IPS-18a (cell line): ENCODE measurements at regions not wholly inside any gene's neighbourhood (a gene's known extent, or its start where the extent isn't known, plus 50 kb on each side); places are given as distances from the start of the nearest gene placed in this dataset.
"Not testable (repeated sequence)": the region's sequence is repeated elsewhere in the genome, so short reads cannot be mapped to it uniquely, and the experiment has no call there.

Source experiments
- H3K27ac ChIP-seq: one replicate; pipeline ENCODE4 v1.5.1; 2013; ENCODE audit warnings: low read length
- H3K27me3 ChIP-seq: one replicate; pipeline ENCODE4 v1.6.1; 2013; ENCODE audit warnings: mild to moderate bottlenecking, low read length; ENCODE audit not compliant: control insufficient read depth, insufficient read depth
- H3K36me3 ChIP-seq: one replicate; pipeline ENCODE4 v1.6.1; 2013; ENCODE audit warnings: low read depth, low read length; ENCODE audit not compliant: control insufficient read depth
- H3K4me1 ChIP-seq: one replicate; pipeline ENCODE4 v1.6.1; 2013; ENCODE audit warnings: low read depth, low read length; ENCODE audit not compliant: control insufficient read depth
- H3K4me3 ChIP-seq: one replicate; pipeline ENCODE4 v1.5.1; 2013; ENCODE audit warnings: low read length
- H3K9ac ChIP-seq: one replicate; pipeline ENCODE4 v1.6.1; 2013; ENCODE audit warnings: mild to moderate bottlenecking, low read length, moderate library complexity
- H3K9me3 ChIP-seq: one replicate; pipeline ENCODE4 v1.6.1; 2013; ENCODE audit warnings: low read depth, low read length; ENCODE audit not compliant: control insufficient read depth

GRCh38 chr22:10526079-10526478 is 5001.9 kb upstream of the OR11H1 start:
- H3K36me3 ChIP-seq, H3K9me3 ChIP-seq, H3K9ac ChIP-seq, H3K4me3 ChIP-seq, H3K27me3 ChIP-seq, H3K27ac ChIP-seq, H3K4me1 ChIP-seq: not testable (repeated sequence)

GRCh38 chr22:10531141-10531540 is 4996.9 kb upstream of the OR11H1 start:
- H3K9ac ChIP-seq, H3K4me1 ChIP-seq, H3K9me3 ChIP-seq, H3K27me3 ChIP-seq, H3K4me3 ChIP-seq, H3K27ac ChIP-seq, H3K36me3 ChIP-seq: not testable (repeated sequence)

GRCh38 chr22:10572531-10572930 is 4955.5 kb upstream of the OR11H1 start:
- not testable (repeated sequence) for H3K9ac ChIP-seq, H3K36me3 ChIP-seq, H3K4me3 ChIP-seq, H3K9me3 ChIP-seq, H3K27ac ChIP-seq, H3K4me1 ChIP-seq, H3K27me3 ChIP-seq

- H3K9me3 ChIP-seq, H3K9ac ChIP-seq, H3K36me3 ChIP-seq, H3K4me3 ChIP-seq, H3K4me1 ChIP-seq, H3K27me3 ChIP-seq, H3K27ac ChIP-seq: not testable (repeated sequence)
These were observed 4926.9 kb upstream of the OR11H1 start for GRCh38 chr22:10601071-10601470.

- H3K9me3 ChIP-seq, H3K27ac ChIP-seq, H3K4me3 ChIP-seq, H3K36me3 ChIP-seq, H3K27me3 ChIP-seq, H3K9ac ChIP-seq, H3K4me1 ChIP-seq: not testable (repeated sequence)
These were observed 4896.0 kb upstream of the OR11H1 start for GRCh38 chr22:10631961-10632360.

GRCh38 chr22:10635341-10635740 is 4892.7 kb upstream of the OR11H1 start:
- not testable (repeated sequence) for H3K27me3 ChIP-seq, H3K9ac ChIP-seq, H3K9me3 ChIP-seq, H3K4me3 ChIP-seq, H3K4me1 ChIP-seq, H3K36me3 ChIP-seq, H3K27ac ChIP-seq

GRCh38 chr22:10662818-10663217 is 4865.2 kb upstream of the OR11H1 start:
- H3K27me3 ChIP-seq, result not testable (repeated sequence)

GRCh38 chr22:10673065-10673464 is 4854.9 kb upstream of the OR11H1 start:
- not testable (repeated sequence) for H3K4me1 ChIP-seq, H3K36me3 ChIP-seq, H3K9me3 ChIP-seq, H3K4me3 ChIP-seq, H3K9ac ChIP-seq, H3K27me3 ChIP-seq, H3K27ac ChIP-seq

More at GRCh38 chr22:10662818-10663217, 4865.2 kb upstream of the OR11H1 start:
- H3K9ac ChIP-seq, H3K4me3 ChIP-seq, H3K27ac ChIP-seq, H3K4me1 ChIP-seq, H3K9me3 ChIP-seq, H3K36me3 ChIP-seq: not testable (repeated sequence)

- H3K9ac ChIP-seq, H3K27me3 ChIP-seq, H3K4me1 ChIP-seq, H3K27ac ChIP-seq, H3K36me3 ChIP-seq, H3K4me3 ChIP-seq, H3K9me3 ChIP-seq: not testable (repeated sequence)
These were observed 4849.3 kb upstream of the OR11H1 start for GRCh38 chr22:10678720-10679119.

GRCh38 chr22:10685436-10685835 is 4842.6 kb upstream of the OR11H1 start:
- H3K27ac ChIP-seq, H3K9ac ChIP-seq, H3K36me3 ChIP-seq, H3K4me1 ChIP-seq, H3K27me3 ChIP-seq, H3K4me3 ChIP-seq, H3K9me3 ChIP-seq: not testable (repeated sequence)

GRCh38 chr22:10687256-10687655 is 4840.7 kb upstream of the OR11H1 start:
- peaks cover 10% of the 10 kb centered on the region for H3K9me3 ChIP-seq
- H3K27me3 ChIP-seq, H3K36me3 ChIP-seq, H3K4me1 ChIP-seq, H3K4me3 ChIP-seq, H3K27ac ChIP-seq, H3K9ac ChIP-seq: not testable (repeated sequence)

- H3K27me3 ChIP-seq, H3K9me3 ChIP-seq, H3K9ac ChIP-seq, H3K4me3 ChIP-seq, H3K36me3 ChIP-seq, H3K27ac ChIP-seq, H3K4me1 ChIP-seq: not testable (repeated sequence)
These were observed 4829.2 kb upstream of the OR11H1 start for GRCh38 chr22:10698836-10699235.
